WTC11 (cell line): ENCODE measurements at regions not wholly inside any gene's neighbourhood (a gene's known extent, or its start where the extent isn't known, plus 50 kb on each side); places are given as distances from the start of the nearest gene placed in this dataset.

Experiments used
- ATAC-seq: fragments of 200-7000 bp; cut with Tn5 transposase; 2 replicates; pipeline ENCODE4 v1.10.0; 2021; ENCODE audit warnings: mild to moderate bottlenecking, moderate library complexity
- CTCF ChIA-PET: fragments of 300-600 bp; sonication (Branson Sonifier 250); formaldehyde crosslinking; loops from one replicate; lab custom pipeline; 2021; ENCODE audit warnings: antibody characterized with exemption; lab: Charles Lee
- POLR2A ChIA-PET: fragments of 350-600 bp; sonication (Branson Sonifier 250); formaldehyde crosslinking; loops from one replicate; lab custom pipeline; 2021; ENCODE audit warnings: antibody characterized with exemption; lab: Charles Lee
- DNase-seq: peaks from one replicate; pipeline ENCODE4 v3.0.0; 2021; ENCODE audit warnings: low spot score
- H3K27ac Mint-ChIP-seq: 2 replicates; pipeline ENCODE4 v1.8.0; 2021; ENCODE audit warnings: mixed read lengths
- H3K27me3 Mint-ChIP-seq: 2 replicates; pipeline ENCODE4 v1.8.0; 2021; ENCODE audit warnings: low read depth, mild to moderate bottlenecking, moderate library complexity, mixed read lengths
- H3K36me3 Mint-ChIP-seq: 2 replicates; pipeline ENCODE4 v1.8.0; 2021; ENCODE audit warnings: mixed read lengths
- H3K4me1 Mint-ChIP-seq: 2 replicates; pipeline ENCODE4 v1.8.0; 2022; ENCODE audit warnings: mixed read lengths
- H3K4me3 Mint-ChIP-seq: 2 replicates; pipeline ENCODE4 v1.8.0; 2021; ENCODE audit warnings: mild to moderate bottlenecking, moderate library complexity, mixed read lengths
- H3K9me3 Mint-ChIP-seq: 2 replicates; pipeline ENCODE4 v1.8.0; 2021; ENCODE audit warnings: mixed read lengths
- AR ChIP-seq: fragments of 250-450 bp; sonication (Bioruptor Pico); IDR thresholded peaks from 2 replicates; pipeline ENCODE4 v1.9.0; 2021; ENCODE audit warnings: mild to moderate bottlenecking
- ATF2 ChIP-seq: sonication (generic); formaldehyde crosslinking; IDR thresholded peaks from 2 replicates; pipeline ENCODE4 v1.8.1; 2022; ENCODE audit warnings: low read depth, missing genetic modification reagents, borderline replicate concordance
- CBFB ChIP-seq: sonication (generic); formaldehyde crosslinking; IDR thresholded peaks from 2 replicates; pipeline ENCODE4 v1.8.1; 2022; ENCODE audit warnings: mild to moderate bottlenecking, low read depth, missing genetic modification reagents
- FOXP4 ChIP-seq: sonication (generic); formaldehyde crosslinking; IDR thresholded peaks from 2 replicates; pipeline ENCODE4 v1.8.0; 2022; ENCODE audit warnings: mild to moderate bottlenecking, missing genetic modification reagents
- JAZF1 ChIP-seq: fragments of 250-450 bp; sonication (Bioruptor Pico); IDR thresholded peaks from 2 replicates; pipeline ENCODE4 v1.9.0; 2021; ENCODE audit warnings: moderate library complexity, mild to moderate bottlenecking, inconsistent platforms
- JUN ChIP-seq: sonication (generic); formaldehyde crosslinking; IDR thresholded peaks from 2 replicates; pipeline ENCODE4 v1.8.0; 2023; ENCODE audit warnings: mild to moderate bottlenecking, missing genetic modification reagents
- KAT7 ChIP-seq: sonication (generic); formaldehyde crosslinking; IDR thresholded peaks from 2 replicates; pipeline ENCODE4 v1.8.1; 2023; ENCODE audit warnings: missing genetic modification reagents, mild to moderate bottlenecking, borderline replicate concordance
- MLX ChIP-seq: sonication (generic); formaldehyde crosslinking; IDR thresholded peaks from 2 replicates; pipeline ENCODE4 v1.8.1; 2023; ENCODE audit warnings: mild to moderate bottlenecking, missing genetic modification reagents, moderate library complexity
- OVOL2 ChIP-seq: fragments of 250-450 bp; sonication (Bioruptor Pico); IDR thresholded peaks from 2 replicates; pipeline ENCODE4 v1.9.0; 2021; ENCODE audit warnings: mild to moderate bottlenecking, borderline replicate concordance
- RELA ChIP-seq: sonication (generic); formaldehyde crosslinking; IDR thresholded peaks from 2 replicates; pipeline ENCODE4 v1.8.1; 2022; ENCODE audit warnings: missing genetic modification reagents, mild to moderate bottlenecking, borderline replicate concordance
- SP1 ChIP-seq: sonication (generic); formaldehyde crosslinking; conservative IDR thresholded peaks from 2 replicates; pipeline ENCODE4 v1.8.1; 2022; ENCODE audit warnings: missing genetic modification reagents
- TEAD1 ChIP-seq: sonication (generic); formaldehyde crosslinking; IDR thresholded peaks from 2 replicates; pipeline ENCODE4 v1.8.0; 2022; ENCODE audit warnings: mild to moderate bottlenecking, missing genetic modification reagents
- TP53 ChIP-seq: sonication (generic); formaldehyde crosslinking; IDR thresholded peaks from 2 replicates; pipeline ENCODE4 v1.8.1; 2023; ENCODE audit warnings: mild to moderate bottlenecking, missing genetic modification reagents
- ZNF219 ChIP-seq: sonication (generic); formaldehyde crosslinking; IDR thresholded peaks from 2 replicates; pipeline ENCODE4 v1.8.0; 2023; ENCODE audit warnings: missing genetic modification reagents, mild to moderate bottlenecking, borderline replicate concordance
- ZNF317 ChIP-seq: sonication (generic); formaldehyde crosslinking; IDR thresholded peaks from 2 replicates; pipeline ENCODE4 v1.8.1; 2023; ENCODE audit warnings: low read depth, mild to moderate bottlenecking, moderate library complexity, missing genetic modification reagents, borderline replicate concordance
- ZNF423 ChIP-seq: fragments of 250-450 bp; sonication (Bioruptor Pico); IDR thresholded peaks from 2 replicates; pipeline ENCODE4 v2.1.2; 2022; ENCODE audit warnings: mild to moderate bottlenecking, moderate library complexity
- ZSCAN18 ChIP-seq: fragments of 250-450 bp; sonication (Bioruptor Pico); IDR thresholded peaks from 2 replicates; pipeline ENCODE4 v2.1.2; 2022; ENCODE audit warnings: mild to moderate bottlenecking, moderate library complexity

DNA sequence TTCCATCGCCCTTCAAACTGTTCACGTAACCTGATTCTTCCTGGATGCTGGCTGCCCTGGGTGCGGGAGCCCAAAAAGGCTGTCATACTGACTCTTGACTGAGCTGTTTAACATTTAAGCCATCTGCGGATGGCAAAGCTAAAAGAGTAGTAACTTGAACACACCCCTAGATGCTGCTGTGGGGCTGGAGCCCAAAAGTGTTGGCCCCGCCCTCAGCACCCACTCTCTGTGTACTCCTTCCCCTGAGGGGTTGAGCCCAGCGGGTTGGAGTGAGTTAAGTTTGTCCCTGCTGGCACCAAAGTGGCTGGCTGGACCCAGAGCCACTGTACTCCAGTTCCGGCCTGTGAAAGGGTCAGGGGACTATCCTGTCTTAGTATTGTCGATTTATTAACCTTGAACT is 640.6 kb downstream of the PTPRU start (continued):
- TF ChIP-seq CBFB (CRISPR knock-in tag), result no peak
- TF ChIP-seq TEAD1, result no peak
- no peak for TF ChIP-seq KAT7 (CRISPR knock-in tag)
- TF ChIP-seq TP53 (CRISPR knock-in tag), result no peak
- TF ChIP-seq AR, result no peak
- no peak for TF ChIP-seq JAZF1 (CRISPR knock-in tag)
- no peak for TF ChIP-seq JUN
- TF ChIP-seq ZSCAN18 (CRISPR knock-in tag), result no peak
- TF ChIP-seq ZNF423 (CRISPR knock-in tag), result no peak
- TF ChIP-seq ZNF317 (CRISPR knock-in tag), result no peak

- no peak for TF ChIP-seq SP1 (CRISPR knock-in tag)
- no peak for TF ChIP-seq ATF2 (CRISPR knock-in tag)
- TF ChIP-seq RELA (CRISPR knock-in tag), result no peak
- no peak for TF ChIP-seq FOXP4 (CRISPR knock-in tag)
- TF ChIP-seq OVOL2, result no peak
- TF ChIP-seq, all 79 proteins: peak for 0
- no peaks in the 10 kb centered on the region for H3K9me3 Mint-ChIP-seq
- no peak overlapping the region for H3K27ac Mint-ChIP-seq
- H3K4me3 Mint-ChIP-seq, result no peak overlapping the region
- no peaks in the 10 kb centered on the region for H3K27me3 Mint-ChIP-seq
- no peaks in the 10 kb centered on the region for H3K36me3 Mint-ChIP-seq
- no peak for ATAC-seq
- H3K4me1 Mint-ChIP-seq, result peaks cover 23% of the 10 kb centered on the region
- DNase-seq, result no peak
- CTCF ChIA-PET, result interaction anchor here (0.6 to 2.5 kb wide), 18 partner anchors 9 to 504 kb away, joined by 3 to 12 read pairs (median 4); no protein-coding TSS in a partner anchor
- POLR2A ChIA-PET, result no interaction called here
Measured at GRCh38 chr1:29876441-29876840, 640.1 kb downstream of the PTPRU start.

- ChIA-PET POLR2A (no interaction called here), CTCF (interaction anchor here (0.8 to 1.5 kb wide), 3 partner anchors 27 to 210 kb away, joined by 3 read pairs; no protein-coding TSS in a partner anchor)
- ATAC-seq, result no peak; the same call in 1 of the 2 replicates
- Mint-ChIP-seq H3K36me3 (no peaks in the 10 kb centered on the region), H3K9me3 (no peaks in the 10 kb centered on the region), H3K27ac (no peak overlapping the region), H3K27me3 (no peaks in the 10 kb centered on the region), H3K4me3 (no peak overlapping the region), H3K4me1 (peaks cover 23% of the 10 kb centered on the region)
- no peak for DNase-seq
- TF ChIP-seq KAT7 (CRISPR knock-in tag) (no peak), ATF2 (CRISPR knock-in tag) (no peak), MLX (no peak), ZNF219 (no peak)
Measured at GRCh38 chr1:29875557-29876028, 639.3 kb downstream of the PTPRU start.
